Body of pancreas (tissue), 4 donors: ENCODE measurements at regions not wholly inside any gene's neighbourhood (a gene's known extent, or its start where the extent isn't known, plus 50 kb on each side); places are given as distances from the start of the nearest gene placed in this dataset.

Experiments
- CTCF ChIP-seq, 7 experiments: fragments of 450-650 bp in 4 of 7; fragments of 200-600 bp in 3 of 7; sonication (generic) in 3 of 7; IDR thresholded peaks; one replicate each; pipeline ENCODE4 v1.5.1; 2016 to 2019; ENCODE audit warnings: antibody characterized with exemption in 7 of 7
- POLR2A ChIP-seq, 3 donors: fragments of 450-650 bp; IDR thresholded peaks; one replicate each; pipeline ENCODE4 v1.6.1; 2016; ENCODE audit warnings: antibody characterized with exemption in 3 of 3, mild to moderate bottlenecking in 2 of 3

GRCh38 chr18:1861473-1861872, 709.8 kb downstream of the METTL4 start:
- no peak for TF ChIP-seq POLR2A (IDR thresholded peaks at IDR 0.05)
- no peak for TF ChIP-seq CTCF (IDR thresholded peaks at IDR 0.05)
